HG02973 (cell line): ENCODE measurements at regions not wholly inside any gene's neighbourhood (a gene's known extent, or its start where the extent isn't known, plus 50 kb on each side); places are given as distances from the start of the nearest gene placed in this dataset.

ENCODE experiments used
- ATAC-seq: cut with Tn5 transposase; IDR thresholded peaks from one replicate; pipeline ENCODE4 v1.9.1; 2021; ENCODE audit warnings: moderate library complexity; ENCODE audit not compliant: unreplicated experiment

DNA sequence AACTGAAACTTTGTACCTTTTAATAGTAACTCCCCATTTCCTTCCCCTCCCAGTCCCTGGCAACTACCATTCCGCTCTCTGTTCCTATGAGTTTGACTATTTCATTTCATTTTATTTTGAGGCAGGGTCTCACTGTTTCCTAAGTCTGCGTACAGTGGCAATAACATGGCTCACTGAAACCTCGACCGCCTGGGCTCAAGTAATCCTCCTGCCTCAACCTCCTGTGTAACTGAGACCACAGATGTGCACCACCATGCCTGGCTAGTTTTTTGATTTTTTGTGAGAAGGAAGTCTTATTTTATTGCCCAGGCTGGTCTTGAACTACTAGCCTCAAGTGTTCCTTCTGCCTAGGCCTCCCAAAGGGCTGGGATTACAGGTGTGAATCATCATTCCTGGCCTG, 808.1 kb downstream of the CDH11 start:
- ATAC-seq: no peak

- no peak for ATAC-seq
These were observed 808.9 kb downstream of the CDH11 start for GRCh38 chr16:64312980-64313379.

GRCh38 chr16:64312292-64312691, 809.6 kb downstream of the CDH11 start:
- ATAC-seq: no peak

GRCh38 chr16:64311241-64311640, 810.6 kb downstream of the CDH11 start:
- ATAC-seq: no peak

GRCh38 chr16:64309398-64310110, 812.3 kb downstream of the CDH11 start:
- ATAC-seq: no peak

DNA sequence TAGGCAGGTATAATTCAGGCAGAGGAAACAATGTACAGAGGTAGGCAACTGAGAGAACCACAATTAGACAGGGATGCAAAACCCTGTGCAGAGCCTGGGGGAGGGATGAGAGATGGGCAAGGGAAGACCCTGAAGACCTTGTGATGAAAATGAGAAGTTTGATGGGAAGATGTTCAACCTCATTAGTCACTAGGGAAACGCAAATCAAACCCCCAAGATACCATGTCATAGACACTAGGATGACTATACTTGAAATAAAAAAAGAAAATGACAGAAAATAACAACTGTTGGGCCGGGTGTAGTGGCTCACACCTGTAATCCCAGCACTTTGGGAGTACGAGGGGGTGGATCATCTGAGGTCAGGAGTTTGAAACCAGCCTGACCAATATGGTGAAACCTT, 813.1 kb downstream of the CDH11 start:
- no peak for ATAC-seq

- no peak for ATAC-seq
These were observed 814.4 kb downstream of the CDH11 start for GRCh38 chr16:64307431-64307830.

DNA sequence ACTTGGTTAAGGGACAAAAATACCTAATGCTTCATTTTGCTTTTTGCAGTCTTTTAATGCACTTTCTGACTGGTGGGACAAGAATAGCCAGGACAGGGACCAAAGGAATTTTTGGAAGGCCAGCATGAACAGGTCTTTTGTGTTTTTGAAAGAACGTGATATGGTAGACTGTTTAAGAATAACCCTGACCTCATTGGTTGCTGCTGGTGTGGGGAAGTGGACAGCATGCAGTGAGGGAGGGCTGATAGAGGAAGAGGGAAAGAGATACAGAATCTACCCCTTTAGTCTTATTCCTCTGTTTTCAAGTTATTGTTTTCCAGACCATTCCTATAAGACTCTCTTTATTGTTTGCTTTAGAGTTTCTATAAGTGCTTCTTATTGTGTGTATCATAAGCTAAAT, 816.2 kb downstream of the CDH11 start:
- ATAC-seq: no peak

- no peak for ATAC-seq
These were observed 816.9 kb downstream of the CDH11 start for GRCh38 chr16:64304951-64305350.

DNA sequence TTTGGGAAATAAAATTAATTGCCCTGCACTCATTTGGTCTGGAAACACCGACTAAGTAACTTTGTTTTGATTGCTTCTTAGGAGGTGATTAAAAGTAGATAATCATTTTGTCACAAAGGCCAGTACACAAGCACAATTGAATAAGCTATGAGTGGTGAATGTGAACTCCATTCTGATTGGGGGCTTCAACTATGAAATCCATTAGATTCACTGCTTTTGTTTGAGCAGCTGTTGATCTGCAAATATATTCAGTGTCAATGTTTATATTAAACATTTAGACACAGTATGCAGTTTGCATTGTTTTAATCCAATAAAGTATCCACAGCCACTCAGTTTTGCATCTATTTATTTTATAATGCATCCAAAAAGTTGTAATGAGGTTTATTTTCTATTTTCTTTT, 817.5 kb downstream of the CDH11 start:
- ATAC-seq: no peak

- no peak for ATAC-seq
These were observed 823.8 kb downstream of the CDH11 start for GRCh38 chr16:64297863-64298600.

- ATAC-seq: no peak
These were observed 826.4 kb downstream of the CDH11 start for GRCh38 chr16:64295466-64295865.

DNA sequence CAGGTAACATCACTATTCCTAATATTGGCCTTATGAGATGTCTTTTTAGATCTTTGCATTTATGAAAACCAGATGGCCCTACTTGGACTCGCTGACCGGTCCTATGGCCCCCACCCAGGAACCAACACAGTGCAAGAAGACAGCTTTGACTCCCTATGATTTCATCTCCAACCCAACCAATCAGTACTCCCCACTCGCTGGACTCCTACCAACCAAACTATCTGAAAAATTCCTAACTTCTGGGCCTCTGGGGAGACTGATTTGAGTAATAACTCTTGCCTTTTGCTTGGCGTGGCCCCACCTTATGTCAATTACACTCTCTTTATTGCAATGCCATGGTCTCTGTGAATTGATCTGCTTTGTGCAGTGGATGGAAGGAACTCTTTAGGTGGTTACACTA, 828.9 kb downstream of the CDH11 start:
- no peak for ATAC-seq

DNA sequence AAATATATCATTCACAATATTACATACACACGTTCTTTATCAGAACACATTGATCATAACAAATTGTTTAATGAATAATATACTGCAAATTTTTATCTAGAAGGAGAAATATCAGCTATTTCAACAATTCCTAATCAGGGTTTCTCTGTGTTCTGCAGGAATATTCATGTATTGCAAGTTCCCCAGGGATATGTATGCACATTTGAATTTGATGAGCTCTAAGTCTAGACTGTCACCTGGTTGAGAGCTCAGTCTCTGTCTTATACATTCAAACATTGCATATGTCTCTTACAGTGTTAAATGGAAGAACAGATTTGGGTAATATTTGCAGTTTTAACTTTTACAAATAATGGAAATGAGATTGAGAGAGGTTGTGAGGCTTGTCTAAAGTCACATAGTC, 829.7 kb downstream of the CDH11 start:
- ATAC-seq: no peak

DNA sequence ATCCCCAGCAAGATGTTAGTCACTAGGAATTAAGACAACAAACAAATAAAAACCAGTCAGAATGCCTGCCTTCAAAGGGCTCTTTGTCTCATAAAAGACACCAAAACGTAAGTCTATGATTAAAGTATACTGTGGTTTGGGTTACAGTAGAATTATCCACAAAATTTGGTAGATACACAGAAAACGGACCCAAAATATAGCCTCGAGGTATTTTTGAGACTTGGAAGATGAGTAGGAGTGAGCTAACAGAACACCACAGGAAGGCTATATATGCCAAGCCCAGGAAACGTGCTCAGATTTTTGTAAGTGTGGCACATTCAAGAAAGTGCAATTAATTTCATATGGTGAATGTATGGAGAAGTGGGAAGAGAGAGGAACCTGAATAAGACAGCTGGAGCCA, 831.4 kb downstream of the CDH11 start:
- no peak for ATAC-seq

- no peak for ATAC-seq
These were observed 834.0 kb downstream of the CDH11 start for GRCh38 chr16:64287655-64288528.

GRCh38 chr16:64282181-64282580, 839.7 kb downstream of the CDH11 start:
- no peak for ATAC-seq

DNA sequence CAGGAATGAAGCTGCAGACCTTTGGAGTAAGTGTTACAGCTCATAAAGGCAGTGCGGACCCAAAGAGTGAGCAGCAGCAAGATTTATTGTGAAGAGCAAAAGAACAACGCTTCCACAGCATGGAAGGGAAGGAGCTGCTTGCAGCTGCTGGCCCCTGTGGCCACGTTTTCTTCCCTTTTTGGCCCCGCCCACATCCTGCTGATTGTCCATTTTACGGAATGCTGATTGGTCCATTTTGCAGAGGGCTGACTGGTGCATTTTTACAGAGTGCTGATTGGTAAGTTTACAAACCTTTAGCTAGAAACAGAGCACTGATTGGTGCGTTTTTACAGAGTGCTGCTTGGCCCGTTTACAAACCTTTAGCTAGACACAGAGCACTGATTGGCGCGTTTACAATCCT, 841.5 kb downstream of the CDH11 start:
- ATAC-seq: no peak

DNA sequence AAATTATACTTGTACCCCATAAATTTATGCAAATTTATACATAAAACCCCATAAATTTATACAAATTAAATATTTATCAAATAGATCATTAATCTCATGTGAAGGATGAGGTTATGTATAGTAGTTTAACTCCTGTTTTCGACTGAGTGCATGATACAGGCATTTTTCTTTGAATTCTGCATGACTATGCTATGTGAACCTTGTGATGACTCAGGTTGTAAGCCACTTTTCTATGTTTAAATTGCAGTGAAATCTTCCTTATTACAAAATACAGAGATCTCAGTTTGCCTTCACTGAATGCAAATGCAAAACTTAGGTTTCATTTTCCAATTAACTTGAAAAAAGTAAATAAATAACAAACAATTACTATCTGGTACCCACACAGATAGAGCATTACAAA, 843.7 kb downstream of the CDH11 start:
- no peak for ATAC-seq

DNA sequence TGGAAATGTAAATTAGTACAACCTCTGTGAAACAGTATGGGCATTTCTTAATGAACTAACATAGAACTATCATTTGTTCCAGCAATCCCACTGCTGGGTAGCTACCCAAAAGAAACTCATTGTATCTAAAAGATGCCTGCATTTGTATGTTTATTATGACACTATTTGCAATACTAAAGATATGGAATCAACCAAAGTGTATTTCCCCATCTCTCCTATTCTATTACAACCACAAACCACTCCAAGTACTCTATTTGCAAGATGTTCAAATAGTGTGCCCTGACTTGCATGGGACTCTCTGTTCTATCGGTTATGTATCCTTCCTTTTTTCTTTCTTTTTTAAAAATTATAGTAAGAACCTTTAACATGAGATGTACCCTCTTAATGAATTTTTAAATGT, 845.2 kb downstream of the CDH11 start:
- ATAC-seq: no peak

DNA sequence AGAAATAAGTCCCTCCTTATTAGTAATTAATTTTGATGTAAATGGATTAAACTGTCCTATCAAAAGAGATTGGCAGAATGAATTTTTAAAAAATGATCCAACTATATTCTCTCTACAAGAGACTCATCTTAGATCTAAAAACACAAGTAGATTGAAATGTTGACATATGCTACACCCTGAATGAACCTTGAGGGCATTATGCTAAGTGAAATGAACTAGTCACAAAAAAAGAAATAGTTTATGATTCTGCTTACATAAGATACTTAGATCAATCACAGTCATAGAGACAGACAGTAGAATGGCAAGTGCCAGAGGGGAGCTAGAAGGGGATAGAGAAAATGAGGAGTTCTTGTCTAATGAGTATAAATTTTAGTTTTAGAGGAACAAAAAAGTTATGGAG, 849.8 kb downstream of the CDH11 start:
- no peak for ATAC-seq

DNA sequence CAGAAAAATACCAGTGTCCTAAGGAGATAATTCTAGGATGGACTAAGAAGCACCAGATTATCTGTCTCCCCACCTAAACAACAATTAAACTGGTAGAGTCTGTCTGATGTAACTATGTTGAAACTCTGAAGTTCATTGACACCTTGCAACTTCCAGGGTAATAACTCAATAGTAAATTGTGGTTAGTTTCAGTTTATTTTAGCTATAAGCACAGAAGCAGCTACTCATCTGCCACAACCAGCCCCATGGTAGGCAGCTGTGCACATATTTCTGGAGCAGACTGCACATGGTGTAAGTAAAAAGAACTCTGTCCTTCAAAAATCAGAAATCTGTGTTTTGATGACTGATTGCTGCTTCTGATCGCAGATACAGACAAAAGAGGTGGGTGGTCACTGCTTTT, 852.1 kb downstream of the CDH11 start:
- ATAC-seq: no peak
